ENCODE measurements at regions not wholly inside any gene's neighbourhood (a gene's known extent, or its start where the extent isn't known, plus 50 kb on each side); places are given as distances from the start of the nearest gene placed in this dataset.

DNA sequence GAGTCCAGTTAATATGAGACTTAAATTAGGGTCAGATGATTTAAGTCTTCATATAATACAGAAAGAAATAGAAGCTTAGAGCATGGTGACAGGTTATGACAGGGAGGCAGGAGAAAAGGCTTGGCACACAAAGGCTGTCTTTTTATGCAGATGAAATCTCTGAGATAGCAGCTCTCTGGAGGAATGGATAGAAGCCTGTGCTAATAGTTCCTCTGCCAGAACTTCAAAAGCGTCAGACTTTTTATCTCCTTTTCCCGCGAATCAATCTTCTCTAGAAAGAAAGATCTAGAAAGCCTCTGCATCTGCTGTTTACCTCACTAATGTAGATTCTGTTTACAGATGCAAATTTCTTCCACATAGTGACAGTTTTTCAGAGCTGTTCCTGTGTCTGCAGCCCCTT, 1106.2 kb downstream of the XPNPEP1 start:
- DNase-seq, result no peak

DNA sequence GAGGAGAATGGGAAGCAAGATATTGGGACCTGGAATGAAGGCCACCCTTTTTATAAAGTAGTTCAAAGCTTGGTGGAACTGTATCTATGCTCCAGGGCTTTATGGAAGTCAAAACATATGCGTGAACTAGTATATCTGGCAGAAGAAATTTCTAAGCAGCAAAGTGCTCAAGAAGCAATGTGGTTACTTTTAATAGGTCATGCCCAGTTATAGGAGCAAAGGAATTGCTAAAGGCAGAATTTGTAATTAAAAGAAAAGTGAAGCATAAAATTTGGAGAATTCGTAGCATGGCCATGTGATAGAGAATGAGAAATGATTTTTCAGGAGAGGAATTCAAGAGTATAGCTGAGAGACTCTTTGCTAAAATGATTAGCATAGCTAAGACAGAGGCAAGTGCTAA, 1110.4 kb downstream of the XPNPEP1 start:
- DNase-seq, result no peak

DNA sequence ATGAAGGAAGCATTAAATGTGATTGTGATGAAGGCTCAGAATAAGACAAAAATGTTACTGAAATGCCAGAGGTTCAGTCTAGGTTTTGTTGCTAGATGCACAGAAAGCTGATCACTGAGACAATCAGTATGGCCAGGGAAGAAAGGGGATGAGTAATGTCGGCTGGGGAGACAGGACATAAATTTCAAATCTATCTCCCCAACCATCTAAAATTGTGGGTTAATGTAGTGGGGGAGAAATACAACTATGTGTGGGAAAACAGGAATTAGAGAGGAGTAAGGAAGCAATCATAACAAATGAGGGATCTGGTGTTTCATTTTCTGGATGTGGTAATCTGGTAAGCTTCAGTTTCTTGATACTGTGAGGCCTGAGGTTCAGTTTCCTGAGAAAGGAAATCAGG, 1111.0 kb downstream of the XPNPEP1 start:
- no peak for DNase-seq

DNA sequence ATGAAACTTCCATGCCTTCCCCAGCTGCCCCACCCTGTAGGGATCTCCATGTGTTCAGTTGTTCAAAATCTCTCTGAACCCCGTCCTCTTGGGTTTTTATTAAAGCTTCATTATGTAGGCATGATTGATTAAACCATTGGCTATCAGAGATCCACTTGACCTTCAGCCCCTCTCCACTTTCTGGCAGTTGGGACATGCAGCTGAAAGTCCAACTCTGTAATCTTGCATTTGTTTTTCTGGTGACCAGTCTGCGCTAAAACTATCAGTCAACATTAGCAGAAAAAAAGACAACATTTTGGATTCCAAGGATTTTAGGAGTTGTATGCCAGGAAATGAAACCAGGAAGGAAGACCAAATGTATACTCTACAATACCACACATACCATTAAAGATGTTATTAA, 1115.1 kb downstream of the XPNPEP1 start:
- DNase-seq, result no peak

DNA sequence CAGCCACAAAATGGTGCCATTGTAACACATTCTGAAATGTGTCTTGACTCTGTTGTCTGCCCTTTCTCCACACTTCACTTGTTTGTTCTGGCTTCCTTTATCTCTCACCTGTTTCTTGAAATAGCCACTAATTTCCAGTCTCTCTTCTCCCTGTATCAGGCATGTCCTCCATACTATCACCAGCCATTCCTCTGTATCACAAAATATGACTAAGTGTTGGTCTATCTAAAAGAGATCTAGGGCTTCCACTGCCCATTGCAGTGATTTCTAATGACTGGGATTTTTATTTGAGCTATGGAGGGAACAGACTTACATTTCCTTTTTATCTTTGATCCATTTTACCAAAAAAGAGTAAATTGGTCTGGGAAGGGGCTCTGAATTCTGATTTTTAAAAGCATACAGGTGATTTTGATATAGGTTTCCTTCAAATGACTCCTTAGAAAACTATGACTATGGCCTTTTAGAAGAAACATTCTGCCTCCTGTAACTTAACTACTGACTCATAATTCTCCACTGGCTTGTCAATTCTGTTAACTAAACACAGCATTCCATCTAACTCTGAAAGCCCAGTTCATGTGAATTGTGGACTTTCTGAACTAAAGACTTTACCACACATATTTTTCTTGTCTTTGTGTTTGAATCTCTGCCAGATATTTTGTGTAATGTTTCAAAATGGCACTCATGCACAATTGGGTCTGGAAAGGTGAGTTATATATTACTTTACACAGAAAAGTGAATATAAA, 1121.4 kb downstream of the XPNPEP1 start:
- DNase-seq, result no peak

DNA sequence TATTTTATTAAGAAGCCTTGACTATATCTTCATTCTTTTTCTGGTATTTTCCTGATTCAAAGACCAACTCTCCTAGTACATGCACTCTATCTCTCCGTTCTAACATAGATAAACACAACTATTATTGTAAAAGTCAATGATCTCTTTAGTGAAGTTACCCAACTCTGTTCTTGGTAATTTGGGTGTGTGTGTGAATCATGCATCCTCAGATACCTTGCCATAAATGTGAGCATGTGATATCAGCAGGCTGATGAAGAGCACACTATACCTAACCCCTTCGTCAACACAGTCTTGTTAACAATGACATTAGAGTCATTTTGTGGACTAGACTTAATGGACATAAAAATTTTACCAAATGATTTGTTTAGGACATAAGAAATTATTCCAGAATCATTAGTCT, 1122.1 kb downstream of the XPNPEP1 start:
- DNase-seq, result no peak

DNA sequence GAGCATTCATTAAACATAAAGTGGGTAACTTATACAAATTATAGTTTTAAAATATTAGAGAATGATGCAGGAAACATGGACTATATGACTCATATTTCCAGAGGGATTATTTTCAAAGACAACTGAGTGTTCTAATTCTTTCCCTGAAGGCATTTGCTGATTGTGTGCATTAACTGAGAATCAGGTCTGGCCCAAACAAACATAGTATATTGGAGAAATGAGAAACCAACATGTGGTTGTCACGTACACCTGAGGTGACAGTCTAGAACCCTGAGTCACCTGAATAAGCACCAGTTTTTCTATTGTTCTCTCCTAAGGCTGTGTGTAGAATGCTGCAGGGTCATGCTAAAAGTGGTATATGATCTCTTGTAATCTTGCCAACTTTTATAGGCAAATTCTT, 1125.7 kb downstream of the XPNPEP1 start:
- no peak for DNase-seq

DNA sequence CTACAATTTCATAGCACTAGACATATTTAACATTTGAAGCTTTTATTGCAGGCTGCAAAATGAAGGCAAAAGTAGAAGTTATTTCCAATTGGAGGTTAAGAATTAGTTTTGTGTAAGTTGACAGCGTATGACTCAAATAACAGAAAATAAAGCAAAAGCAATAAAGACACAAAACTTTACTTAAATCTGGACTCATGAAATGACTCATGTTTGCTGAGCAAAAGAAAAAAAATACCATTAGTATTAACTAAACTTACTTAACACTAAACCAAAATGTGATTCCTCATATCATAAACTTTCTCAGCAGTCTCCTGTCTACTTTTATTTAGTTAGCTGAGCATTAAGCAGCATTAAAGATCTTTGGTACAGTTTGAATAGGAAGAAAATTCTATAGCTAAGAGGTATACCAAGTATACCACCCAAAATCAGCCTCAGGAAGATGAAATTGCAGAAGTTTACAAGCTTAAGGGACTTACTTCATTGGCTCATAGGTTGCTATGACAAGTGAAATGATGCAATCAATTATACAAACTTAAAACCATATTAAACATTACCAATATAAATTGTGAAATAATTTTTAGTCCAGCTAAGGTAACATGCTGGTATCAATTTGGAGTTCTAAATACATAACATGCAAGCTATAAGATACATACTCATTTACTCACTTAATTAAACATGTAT, 1131.4 kb downstream of the XPNPEP1 start:
- no peak for DNase-seq

DNA sequence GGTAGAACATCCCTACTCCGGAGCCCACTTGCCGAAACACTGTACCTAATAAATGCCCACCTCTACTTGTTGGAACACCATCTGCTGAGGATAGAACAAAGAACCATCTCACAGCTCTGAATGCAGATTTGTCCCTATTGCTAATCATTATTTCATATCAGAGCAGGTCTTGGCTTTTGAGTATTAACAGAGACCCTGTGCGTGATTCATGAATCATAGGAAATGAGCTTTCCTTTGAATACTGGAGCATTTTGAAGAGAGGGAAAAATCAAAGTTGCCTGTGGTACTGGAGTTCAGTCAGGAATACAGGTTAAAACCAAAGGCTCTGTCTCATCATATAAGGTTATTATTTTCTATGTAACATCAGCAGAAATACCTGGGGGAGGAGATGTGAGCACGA, 1132.3 kb downstream of the XPNPEP1 start:
- DNase-seq, result no peak

DNA sequence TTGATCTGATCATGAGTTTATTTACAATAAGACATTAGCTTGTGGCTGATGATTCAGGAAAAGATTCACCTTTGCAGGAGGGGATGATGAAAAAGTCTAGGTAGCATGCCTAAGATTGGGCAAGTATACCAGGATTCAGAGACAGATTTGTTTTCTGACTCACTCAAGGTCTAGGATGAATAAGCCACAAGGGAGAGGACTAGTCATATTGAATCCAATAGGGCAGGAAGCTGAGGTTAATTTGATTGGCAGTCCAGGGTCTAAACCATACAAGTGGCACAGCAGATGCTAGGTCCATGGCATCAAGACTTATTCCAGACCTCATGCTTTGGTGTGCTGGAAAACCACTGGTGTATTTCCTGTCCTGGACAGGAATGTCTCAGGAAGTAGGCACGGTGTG, 1133.4 kb downstream of the XPNPEP1 start:
- DNase-seq, result no peak

DNA sequence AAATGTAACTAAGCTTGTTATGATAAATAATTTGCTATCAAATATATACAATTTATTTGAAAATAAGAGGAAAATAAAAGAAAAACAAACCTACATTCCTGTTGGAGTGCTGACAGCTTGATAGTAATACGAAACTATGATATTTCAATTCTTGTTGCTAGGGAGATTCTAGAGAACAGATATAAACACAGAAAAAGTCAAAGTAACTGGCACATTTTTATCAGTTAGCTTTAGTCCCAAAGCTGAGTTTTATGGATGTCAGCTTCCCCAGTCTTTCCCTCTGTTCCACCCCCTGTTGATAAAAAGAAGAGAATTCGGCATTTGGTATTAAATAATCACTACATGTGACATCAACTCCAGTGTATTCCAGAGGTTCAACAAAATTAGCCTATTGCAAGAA, 1134.0 kb downstream of the XPNPEP1 start:
- DNase-seq, result no peak

DNA sequence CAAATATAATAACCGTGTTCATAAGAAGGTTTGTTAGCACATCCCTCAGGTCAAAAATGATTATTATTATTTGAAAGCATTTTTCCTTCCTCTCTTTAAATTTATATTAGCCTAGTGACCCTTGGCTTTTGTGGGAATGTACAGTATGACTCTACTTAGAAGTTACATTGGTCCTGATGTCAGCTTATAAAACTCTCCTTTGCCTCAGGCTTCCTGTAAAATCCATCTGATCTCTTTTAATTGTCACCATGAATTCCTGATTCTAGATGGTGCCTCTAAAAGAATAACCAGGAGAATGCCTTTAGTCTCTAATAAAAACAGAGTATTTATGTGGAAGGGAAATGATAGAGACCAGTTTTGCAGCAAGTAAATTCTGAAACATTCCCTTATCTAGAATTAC, 1134.4 kb downstream of the XPNPEP1 start:
- DNase-seq, result no peak

DNA sequence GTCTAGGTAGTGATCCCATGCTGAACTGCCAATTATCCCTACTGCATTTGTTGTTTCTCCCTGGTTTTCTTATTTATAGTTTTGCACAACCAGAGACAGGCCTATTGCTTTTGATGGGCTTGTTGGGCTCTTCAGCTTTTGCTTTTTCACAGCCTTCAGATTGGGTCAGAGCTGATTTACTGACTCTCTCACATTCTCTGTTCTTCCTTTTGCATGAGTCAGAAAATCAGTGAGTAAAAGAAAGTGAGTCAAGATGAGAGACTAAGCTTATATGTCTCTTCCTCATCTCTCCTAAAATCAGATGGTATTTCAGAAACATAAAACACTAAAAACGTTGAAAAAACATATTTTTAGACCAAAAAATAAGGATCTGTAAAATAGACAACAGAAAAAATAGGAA, 1135.4 kb downstream of the XPNPEP1 start:
- no peak for DNase-seq

DNA sequence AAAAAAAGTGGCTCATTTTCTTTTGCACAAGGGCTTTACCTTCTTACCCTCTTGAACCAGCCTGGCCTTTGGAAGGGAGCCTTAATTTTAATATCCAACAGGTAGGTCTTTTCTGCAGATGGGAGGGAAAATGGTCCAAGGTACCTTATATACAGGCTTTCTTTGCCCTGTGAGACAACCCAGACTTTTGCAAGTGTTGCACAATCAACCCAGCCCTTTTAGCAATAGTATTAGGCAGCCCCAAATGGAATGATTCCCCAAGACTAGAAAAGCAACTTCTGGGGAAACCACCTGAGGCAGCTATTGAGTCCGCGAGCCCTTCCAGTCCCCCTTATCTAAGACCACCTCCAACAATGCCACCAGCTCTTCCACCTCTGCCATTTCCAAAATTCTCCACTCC, 1138.3 kb downstream of the XPNPEP1 start:
- DNase-seq, result no peak

DNA sequence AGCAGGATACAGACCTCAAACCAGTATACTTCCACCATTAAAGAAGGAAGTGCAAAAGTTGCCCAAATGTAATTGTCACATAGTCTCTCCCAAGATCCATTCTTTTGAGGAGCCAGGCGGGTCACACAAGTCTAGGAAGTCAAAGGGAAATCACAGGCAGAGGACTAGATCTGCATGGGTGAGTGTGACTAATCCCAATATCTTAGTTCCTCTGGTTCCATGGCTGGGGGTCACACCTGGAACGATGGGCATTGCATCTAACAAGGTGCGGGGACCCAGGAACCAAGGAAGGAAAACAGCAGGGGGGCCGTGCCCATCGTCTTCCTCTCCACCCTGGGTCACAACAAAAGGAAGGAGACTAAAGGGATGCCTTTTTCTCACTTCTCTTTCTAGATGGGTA, 1138.8 kb downstream of the XPNPEP1 start:
- DNase-seq, result no peak

DNA sequence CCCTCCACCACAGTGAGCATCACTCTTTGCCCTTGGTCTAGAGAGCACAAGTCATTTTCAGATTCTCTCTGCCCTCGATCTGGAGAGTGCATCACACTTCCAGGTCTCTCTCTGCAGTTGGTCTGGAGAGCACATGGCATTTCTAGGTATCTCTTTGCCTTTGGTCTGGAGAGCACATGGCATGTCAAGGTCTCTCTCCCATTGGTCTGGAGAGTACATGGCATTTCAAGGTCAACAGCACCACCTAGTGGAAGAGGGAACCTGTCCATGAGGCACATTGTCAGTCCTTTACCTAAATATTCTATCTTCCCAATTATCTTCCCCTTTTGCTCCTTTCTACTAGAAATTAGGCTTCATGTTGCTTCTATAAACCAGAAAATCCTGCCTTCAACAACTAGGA, 1139.4 kb downstream of the XPNPEP1 start:
- no peak for DNase-seq

DNA sequence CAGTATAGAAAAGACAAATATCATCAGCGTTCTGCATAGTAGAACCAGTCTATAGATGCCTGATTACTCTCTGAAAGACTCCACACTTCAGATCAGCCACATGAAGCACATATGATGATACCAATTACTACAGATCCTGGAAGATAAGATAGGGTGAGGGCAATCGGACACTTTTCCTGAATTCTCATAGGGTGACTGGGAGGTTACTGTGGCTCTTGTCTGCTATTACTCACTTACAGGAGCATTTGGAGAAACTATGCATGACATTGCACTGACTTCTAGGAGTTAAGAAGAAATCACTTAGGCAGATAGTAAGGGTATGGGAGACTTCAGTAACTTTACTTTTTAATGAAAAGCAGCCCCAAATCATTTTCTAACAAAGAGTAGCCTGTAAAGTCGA, 1140.9 kb downstream of the XPNPEP1 start:
- no peak for DNase-seq

DNA sequence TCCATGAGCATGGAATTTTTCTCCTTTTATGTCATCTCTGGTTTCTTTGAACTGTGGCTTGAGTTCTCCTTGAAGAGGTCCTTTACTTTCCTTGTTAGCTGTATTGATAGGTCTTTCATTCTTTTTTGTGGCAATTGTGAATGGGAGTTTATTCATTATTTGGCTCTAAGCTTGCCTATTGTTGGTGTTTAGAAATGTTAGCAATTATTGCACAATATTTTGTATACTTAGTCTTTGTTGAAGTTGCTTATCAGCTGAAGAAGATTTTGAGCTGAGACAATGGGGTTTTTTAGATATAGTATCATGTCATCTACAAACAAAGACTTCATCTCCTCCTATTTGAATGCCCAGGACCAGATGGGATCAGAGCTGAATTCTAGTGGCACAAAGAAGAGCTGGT, 1143.8 kb downstream of the XPNPEP1 start:
- no peak for DNase-seq

DNA sequence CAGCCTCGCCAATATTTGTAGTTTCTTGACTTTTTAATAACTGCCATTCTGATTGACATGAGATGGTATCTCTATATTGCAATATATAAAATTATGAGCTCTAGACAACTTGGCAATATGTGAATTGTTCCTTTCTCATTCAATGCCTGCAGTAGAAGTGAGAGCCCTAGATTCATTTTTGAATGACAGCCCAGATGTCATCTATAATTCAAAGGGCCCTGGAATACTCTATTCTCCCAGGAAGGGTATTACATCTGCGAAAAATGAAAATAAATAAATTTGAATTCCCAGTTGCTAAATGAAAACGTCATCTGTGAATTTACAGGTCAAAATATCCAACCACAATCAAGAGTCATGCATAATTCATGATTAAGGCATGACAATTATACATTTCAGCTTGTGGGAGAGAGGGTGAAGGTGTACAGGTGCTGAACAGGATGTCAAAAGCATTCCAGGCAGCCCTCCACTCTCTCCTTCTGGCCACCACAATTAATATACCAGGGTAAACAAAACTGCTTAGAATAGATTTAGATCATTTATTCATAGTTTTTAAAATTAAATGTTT, 1147.3 kb downstream of the XPNPEP1 start:
- no peak for DNase-seq

DNA sequence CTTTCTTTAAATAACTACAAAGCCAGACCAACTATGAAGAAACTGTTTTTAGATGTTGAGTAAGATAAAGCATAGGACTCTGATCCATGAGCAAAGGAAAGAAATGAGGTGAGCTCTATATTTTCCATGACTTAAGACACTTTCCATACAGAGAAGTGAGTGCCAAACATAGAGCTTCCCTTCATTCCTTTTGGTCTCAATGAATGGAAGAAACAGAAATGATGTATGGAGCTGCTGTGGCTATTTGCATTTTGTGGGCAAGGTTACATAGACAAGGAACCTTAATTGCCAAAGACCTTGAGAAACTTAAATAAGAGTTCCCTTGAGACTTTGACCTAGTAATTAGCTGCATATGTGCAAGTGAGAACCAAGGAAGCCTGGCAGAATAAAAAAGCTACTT, 1152.2 kb downstream of the XPNPEP1 start:
- DNase-seq, result no peak

DNA sequence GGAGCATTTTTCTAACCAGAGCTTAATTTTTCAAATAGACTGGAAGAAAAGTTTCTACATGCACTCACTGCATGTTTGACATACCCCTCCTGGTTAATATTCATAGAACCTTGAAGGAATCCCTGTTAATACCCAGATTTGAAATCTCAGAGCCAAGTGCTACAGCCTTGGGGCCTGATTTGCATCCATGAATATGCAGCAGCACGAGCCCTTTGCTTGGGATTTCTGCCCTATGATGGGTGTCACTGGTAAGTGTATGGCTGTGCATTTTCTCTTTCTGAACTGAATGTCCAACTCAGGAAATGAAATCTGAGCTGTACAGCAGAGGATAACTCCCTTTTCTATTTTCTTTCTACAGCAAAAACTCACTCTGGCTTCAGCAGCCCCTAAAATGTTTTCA, 1157.5 kb downstream of the XPNPEP1 start:
- no peak for DNase-seq

DNA sequence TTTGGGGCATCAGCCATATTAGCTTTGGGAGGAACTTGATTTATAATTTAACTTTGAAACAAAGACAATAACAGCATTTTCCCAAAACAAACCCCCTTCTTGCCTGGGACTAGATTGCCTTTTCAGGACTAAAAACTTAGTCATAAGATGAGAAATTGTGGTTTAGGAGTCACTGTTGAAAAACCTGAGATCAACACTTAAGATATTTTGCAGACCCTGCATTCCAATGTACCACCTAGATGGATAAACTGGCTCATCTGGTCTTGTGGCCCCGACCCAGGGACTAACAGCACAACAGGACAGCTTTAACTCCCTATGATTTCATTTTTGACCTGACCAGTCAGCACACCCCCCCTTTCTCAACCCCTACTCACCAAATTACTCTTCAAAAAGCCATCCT, 1165.4 kb downstream of the XPNPEP1 start:
- no peak for DNase-seq

DNA sequence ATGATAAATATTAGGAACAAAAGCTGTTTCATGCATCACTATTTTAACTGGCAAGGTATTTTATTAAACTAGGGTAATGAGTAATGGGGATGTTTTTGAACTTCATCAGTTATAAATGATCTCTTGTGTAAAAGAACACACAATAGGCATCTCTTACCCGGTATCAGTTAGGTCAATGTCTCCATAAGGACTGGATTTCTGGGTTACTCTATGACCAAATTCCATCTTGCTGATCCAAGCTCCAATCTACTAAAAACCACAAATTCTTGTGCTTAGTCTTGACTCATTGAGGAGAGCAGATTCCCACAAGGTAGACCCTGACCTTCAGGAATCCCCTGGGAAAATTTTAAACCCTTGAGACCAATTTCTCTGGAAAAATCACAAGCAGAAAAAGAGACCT, 1167.7 kb downstream of the XPNPEP1 start:
- DNase-seq, result no peak

DNA sequence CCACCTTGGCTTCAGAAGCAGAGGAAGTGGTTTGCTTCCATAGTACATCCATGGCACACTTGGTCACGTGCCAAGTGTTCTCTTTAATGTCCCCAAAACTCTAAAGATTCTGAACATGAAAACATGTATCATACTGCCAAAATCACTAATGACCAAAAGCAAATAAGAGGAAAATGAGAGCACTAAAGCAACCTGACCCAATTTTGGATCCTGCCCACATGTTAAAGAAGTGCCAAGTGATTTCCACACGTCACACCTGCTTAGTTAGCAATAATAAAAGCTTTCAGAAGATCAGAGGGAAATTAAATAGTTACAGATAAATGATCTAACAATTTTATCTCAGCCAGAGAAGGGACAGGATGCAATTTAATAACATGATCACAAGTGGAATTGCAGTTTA, 1170.0 kb downstream of the XPNPEP1 start:
- no peak for DNase-seq

DNA sequence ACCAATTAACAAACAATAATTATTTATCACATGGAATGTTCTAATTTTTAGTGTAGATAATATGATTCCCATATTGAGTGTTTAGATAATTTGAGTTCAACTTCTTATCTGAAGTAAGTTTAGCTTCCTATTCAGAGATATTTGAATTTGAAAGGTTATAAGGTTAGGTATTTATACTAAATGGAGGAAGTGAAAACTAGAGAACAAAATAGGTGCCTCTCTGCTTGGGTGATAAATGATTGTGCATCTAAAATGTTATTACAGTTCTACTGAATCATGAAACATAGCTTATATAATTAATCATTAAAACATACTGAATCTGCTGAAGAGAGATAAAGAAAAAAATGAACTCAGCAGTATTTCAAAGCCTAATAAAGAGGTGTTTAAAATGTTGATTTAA, 1174.3 kb downstream of the XPNPEP1 start:
- no peak for DNase-seq

All from right hindlimb (tissue), 1 donor.